Hippocampal formation (tissue), 2 donors: ENCODE measurements at regions not wholly inside any gene's neighbourhood (a gene's known extent, or its start where the extent isn't known, plus 50 kb on each side); places are given as distances from the start of the nearest gene placed in this dataset.
"Not testable (repeated sequence)": the region's sequence is repeated elsewhere in the genome, so short reads cannot be mapped to it uniquely, and the experiment has no call there.

Experiments
- DNase-seq, 2 donors: peaks; one replicate each; lab custom pipeline; 2025; lab: John Stamatoyannopoulos, UW

- no peak for DNase-seq
These were observed 438.9 kb downstream of the NAV3 start for GRCh38 chr12:78269620-78270019.

GRCh38 chr12:78271546-78271945 is 440.9 kb downstream of the NAV3 start:
- no peak for DNase-seq

- DNase-seq, result no peak
These were observed 445.2 kb downstream of the NAV3 start for GRCh38 chr12:78275886-78276285.

- no peak for DNase-seq
These were observed 448.1 kb downstream of the NAV3 start for GRCh38 chr12:78278706-78279190.

GRCh38 chr12:78279567-78279966 is 448.9 kb downstream of the NAV3 start:
- DNase-seq, result no peak

DNA sequence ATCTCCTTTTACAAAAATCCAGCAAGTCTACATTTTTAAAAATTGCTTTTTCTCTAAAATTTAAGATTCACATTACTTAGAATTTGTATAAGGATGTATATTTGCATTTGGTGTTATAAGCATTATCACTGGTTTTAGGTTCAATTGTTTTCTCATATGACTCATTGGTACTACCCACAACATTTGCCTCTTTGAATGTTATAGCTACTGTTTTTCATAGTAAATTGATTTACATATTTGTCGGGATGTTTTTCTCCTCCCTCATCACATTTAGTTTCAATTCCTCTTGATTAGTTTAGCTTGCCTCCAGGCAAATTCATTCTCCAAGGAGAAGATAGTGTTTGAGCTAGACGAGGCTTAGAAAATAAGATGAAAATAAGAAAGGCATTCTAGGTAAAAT is 450.4 kb downstream of the NAV3 start:
- not testable (repeated sequence) for DNase-seq

- DNase-seq, result no peak
These were observed 453.7 kb downstream of the NAV3 start for GRCh38 chr12:78284417-78284816.

DNA sequence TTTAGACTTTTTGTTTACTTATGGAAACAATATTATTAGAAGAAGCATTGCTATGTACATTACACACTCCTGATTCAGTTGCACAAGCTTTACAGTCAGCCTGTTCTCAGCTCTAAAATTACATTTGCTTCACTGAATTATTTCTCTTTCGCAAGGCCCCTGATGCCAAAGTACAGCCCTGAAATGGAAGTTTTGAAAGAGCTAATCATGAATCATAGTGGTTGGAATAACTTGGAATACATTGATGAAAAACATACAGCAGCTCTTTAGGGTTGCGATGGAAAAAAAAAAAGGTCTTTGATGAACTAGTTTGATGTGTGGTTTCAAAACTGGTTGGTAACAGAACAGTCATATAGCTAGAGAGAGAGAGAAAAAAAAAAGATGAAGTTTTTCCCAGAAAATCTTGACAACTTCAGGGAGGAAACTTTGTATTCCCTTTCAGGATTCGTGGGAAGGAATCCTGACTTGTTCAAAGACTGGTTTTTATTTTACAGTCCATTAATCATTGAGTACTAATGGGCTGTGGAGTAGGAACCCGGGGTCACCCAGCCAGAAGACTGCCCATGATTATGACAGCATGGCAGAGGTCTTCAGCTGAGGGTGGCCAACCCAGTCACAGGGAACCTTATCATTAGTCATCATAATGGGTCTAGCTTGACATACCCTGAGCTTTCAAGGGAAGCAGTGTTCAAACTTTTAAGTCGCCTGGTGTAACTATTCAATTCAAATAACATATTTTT is 460.1 kb downstream of the NAV3 start:
- DNase-seq, result no peak

DNA sequence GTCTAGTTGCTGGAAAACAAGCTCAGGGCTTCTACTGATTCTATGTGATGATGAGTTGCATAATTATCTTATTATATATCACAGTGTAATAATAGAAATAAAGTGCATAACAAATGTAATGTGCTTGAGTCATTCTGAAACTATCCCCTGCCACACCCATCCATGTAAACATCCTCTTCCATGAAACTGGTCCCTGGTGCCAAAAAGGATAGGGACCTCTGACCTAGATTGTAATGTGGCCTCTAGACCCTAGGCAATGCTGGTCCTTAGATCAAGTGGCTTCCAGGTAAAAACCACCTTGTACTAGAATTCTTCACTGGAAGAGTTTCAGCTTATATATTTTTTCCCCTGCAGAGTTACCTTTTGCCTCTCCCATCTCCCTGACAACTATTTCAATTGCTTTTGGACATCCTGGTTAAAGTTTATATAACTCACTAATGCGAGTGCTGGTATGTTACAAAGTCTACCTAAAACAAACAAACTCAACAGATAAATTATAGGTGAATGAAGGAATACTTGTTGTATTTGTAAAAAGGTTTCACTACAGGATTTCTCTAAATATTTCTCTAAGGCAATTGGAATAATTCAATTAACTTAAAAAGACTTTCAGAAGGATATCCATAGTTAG is 462.5 kb downstream of the NAV3 start:
- no peak for DNase-seq

DNA sequence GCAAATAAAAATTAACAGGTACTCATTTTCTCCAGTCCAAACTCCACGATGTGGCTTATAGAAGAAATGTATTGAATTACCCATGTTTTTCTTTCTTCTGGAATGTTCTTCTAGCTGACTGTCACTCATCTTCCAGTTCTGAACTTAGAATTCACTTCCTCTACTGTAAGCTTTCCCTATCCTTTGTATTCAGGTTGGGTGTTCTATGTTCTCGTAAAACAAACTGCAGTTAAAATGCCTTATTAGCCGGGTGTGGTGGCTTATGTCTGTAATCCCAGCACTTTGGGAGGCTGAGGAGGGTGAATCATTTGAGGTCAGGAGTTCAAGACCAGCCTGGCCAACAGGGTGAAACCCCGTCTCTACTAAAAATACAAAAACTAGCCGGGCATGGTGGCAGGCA is 470.6 kb downstream of the NAV3 start:
- DNase-seq, result not testable (repeated sequence)

DNA sequence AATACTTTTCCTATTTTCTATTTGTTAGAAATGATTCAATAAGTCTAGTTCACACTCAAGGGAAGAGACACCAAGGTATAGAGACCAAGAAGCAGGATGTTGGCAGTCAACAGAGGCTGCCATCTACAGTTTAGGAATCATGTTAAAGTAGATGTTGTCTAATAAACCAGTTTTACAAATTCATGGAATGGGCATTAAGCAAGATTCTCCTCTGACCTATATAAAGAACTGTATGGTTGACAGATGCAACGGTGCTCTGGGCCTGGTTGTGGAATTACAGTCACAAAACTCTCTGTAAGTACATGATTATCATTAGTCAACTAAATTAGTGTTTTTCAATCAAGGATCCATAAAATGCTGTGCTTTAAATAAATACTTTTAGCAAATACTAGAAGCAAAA is 475.1 kb downstream of the NAV3 start:
- DNase-seq, result no peak

- DNase-seq, result no peak
These were observed 475.5 kb downstream of the NAV3 start for GRCh38 chr12:78306236-78306635.

GRCh38 chr12:78308701-78309100 is 478.0 kb downstream of the NAV3 start:
- no peak for DNase-seq

- DNase-seq, result no peak
These were observed 484.3 kb downstream of the NAV3 start for GRCh38 chr12:78315028-78315427.

GRCh38 chr12:78316136-78316535 is 485.4 kb downstream of the NAV3 start:
- no peak for DNase-seq

DNA sequence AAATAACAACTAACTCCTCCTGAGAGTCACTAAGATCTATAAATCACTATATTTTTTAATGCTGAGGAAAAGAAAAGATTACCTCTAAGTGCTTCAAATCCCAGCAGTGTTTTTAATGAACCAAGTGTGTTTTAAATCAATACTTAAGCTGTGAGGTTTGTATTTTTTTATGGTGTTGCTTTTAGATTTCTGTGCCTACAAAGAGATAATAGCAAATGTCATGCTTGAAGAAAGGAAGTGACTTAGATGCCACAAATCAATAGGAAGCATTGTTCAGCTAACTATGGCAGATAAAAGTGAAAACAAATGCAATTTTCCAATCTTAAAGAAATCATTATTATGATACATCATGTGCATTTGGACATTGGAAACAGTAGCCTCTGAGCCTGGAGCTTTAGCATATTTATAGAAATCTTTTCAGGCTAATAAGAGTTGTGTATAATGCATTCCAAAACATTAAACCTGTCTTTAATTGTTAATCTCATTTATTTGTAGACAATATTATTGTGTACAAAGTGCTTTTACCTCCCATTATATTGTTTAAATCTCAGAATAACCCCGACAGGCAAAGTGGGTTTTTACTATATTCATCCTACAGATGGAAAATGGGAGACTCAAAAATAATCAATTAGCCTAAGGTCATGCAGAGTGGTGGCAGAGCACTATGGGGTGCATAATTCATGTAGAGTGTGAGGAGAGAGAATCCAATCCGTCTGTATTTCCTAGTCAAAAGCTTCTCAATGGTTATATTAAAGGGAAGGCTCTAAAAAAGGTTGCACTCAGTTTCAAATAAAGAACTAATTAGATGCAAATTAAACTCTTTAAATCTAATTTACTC is 486.2 kb downstream of the NAV3 start:
- DNase-seq, result no peak

GRCh38 chr12:78321696-78322095 is 491.0 kb downstream of the NAV3 start:
- no peak for DNase-seq

GRCh38 chr12:78323226-78323625 is 492.5 kb downstream of the NAV3 start:
- DNase-seq, result no peak

- DNase-seq, result no peak
These were observed 493.5 kb downstream of the NAV3 start for GRCh38 chr12:78324234-78324633.

GRCh38 chr12:78328524-78328923 is 497.8 kb downstream of the NAV3 start:
- DNase-seq, result no peak

GRCh38 chr12:78330131-78330530 is 499.4 kb downstream of the NAV3 start:
- no peak for DNase-seq

DNA sequence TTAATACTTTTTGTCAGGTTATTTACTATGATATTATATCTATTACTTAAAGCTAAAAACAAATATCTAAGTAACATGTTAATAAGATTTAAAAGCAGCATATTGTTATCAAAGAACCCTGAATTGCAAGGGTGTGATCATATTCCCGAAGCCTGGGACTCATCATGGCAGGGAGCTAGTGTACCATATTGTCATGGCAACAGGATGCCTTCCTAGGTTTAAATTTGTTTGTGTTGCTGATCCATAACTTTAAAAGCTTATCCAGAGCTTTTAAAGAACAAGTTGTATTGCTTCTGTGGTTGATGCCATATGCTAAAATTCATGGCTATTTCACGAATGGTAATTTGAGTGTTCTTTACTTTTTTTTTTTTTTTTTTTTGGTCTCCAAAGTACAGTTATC is 500.5 kb downstream of the NAV3 start:
- peak in 1 of 2 donors; percentile 17 for DNase-seq

GRCh38 chr12:78331753-78332152 is 501.1 kb downstream of the NAV3 start:
- DNase-seq, result peak in 1 of 2 donors; percentile 8
